ENCODE measurements at regions not wholly inside any gene's neighbourhood (a gene's known extent, or its start where the extent isn't known, plus 50 kb on each side); places are given as distances from the start of the nearest gene placed in this dataset.

DNA sequence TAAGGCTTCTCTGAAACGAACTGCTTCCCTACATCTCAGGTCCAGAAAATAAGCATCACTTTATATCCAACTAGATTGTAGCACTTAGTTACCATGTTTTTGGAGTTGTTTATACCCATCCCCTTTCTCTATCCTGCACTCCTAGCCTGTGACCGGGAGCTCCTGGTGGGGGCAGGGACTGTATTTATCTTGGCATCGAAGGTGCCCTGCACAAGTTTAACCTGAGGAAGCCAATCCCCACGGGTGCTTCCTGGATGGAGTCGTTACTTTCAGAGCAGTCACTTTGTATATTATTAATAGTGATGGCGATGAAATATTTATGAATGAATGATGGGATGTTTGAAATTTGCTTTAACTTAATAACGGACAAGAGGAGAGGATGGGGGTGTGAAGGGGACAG is 73.9 kb downstream of the KLHDC7A start:
- Histone ChIP-seq H3K36me3 (no peaks in the 10 kb centered on the region), H3K27ac (replicated peaks) (no peak overlapping the region), H3K27me3 (ENCODE audit: low read depth) (peaks cover 100% of the 10 kb centered on the region), H3K4me1 (no peaks in the 10 kb centered on the region), H3K4me3 (no peak overlapping the region), H3K9me3 (replicated peaks) (no peaks in the 10 kb centered on the region)
- no peak for DNase-seq
- TF ChIP-seq CTCF (IDR thresholded peaks at IDR 0.05; ENCODE audit: borderline replicate concordance): no peak
- intact Hi-C loops (cut with micrococcal nuclease): no loop called here

DNA sequence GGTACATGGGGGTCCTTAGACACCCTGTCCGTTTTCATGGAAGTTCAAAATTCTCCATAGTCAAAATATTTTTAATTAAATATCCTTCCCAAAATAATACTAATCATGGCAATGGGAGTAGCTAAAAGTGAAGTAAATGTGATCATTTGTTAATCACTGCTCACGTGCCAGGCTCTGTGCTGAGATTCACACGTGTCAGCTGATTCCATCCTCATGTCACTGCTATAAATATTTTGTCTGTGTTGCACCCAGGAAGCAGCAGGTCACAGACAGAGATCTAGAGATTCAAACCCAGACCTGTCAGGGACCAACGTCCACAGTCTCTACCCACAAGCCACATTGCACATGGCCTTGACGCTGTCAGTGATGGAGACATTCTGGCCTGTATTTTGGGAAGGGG is 74.3 kb downstream of the KLHDC7A start:
- DNase-seq: no peak
- intact Hi-C loops (cut with micrococcal nuclease): no loop called here
- Histone ChIP-seq H3K27ac (replicated peaks) (no peak overlapping the region), H3K9me3 (replicated peaks) (no peaks in the 10 kb centered on the region), H3K4me3 (no peak overlapping the region), H3K4me1 (no peaks in the 10 kb centered on the region), H3K36me3 (no peaks in the 10 kb centered on the region), H3K27me3 (ENCODE audit: low read depth) (peaks cover 100% of the 10 kb centered on the region)
- no peak for TF ChIP-seq CTCF (IDR thresholded peaks at IDR 0.05; ENCODE audit: borderline replicate concordance)

DNA sequence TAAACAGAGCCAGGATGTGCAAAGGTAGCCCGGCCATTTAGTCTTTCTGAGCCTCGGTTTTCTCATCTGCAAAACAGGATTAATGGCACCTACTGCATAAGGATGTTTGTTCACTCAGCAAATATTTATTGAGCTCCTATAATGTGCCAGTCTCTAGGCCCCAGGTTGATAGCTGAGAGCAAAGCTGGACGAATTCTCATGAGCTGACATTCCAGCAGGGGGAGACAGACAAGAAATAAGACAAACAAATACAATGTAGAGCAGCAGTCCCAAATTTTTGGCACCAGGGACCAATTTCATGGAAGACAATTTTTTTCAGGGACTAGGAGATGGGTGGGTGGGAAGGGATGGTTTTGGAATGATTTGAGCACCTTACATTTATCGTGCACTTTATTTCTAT is 74.3 kb upstream of the PAX7 start:
- Histone ChIP-seq H3K27ac (replicated peaks) (no peak overlapping the region), H3K9me3 (replicated peaks) (no peaks in the 10 kb centered on the region), H3K27me3 (ENCODE audit: low read depth) (peaks cover 100% of the 10 kb centered on the region), H3K4me1 (no peaks in the 10 kb centered on the region), H3K4me3 (no peak overlapping the region), H3K36me3 (no peaks in the 10 kb centered on the region)
- intact Hi-C loops (cut with micrococcal nuclease): no loop called here
- no peak for DNase-seq
- TF ChIP-seq CTCF (IDR thresholded peaks at IDR 0.05; ENCODE audit: borderline replicate concordance): peak; percentile 36

GRCh38 chr1:18557621-18558465 is 72.8 kb upstream of the PAX7 start:
- peaks cover 100% of the 10 kb centered on the region for H3K27me3 ChIP-seq (ENCODE audit: low read depth)
- no peaks in the 10 kb centered on the region for H3K4me1 ChIP-seq
- intact Hi-C loops (cut with micrococcal nuclease): no loop called here
- no peak overlapping the region for H3K27ac ChIP-seq (replicated peaks)
- H3K4me3 ChIP-seq: no peak overlapping the region
- DNase-seq: no peak
- H3K36me3 ChIP-seq: no peaks in the 10 kb centered on the region
- no peak for TF ChIP-seq CTCF (IDR thresholded peaks at IDR 0.05; ENCODE audit: borderline replicate concordance)
- no peaks in the 10 kb centered on the region for H3K9me3 ChIP-seq (replicated peaks)

GRCh38 chr1:18560692-18561091 is 70.0 kb upstream of the PAX7 start:
- DNase-seq: no peak
- no peak for TF ChIP-seq CTCF (IDR thresholded peaks at IDR 0.05; ENCODE audit: borderline replicate concordance)
- Histone ChIP-seq H3K4me1 (no peaks in the 10 kb centered on the region), H3K27ac (replicated peaks) (no peak overlapping the region), H3K27me3 (ENCODE audit: low read depth) (peaks cover 100% of the 10 kb centered on the region), H3K36me3 (no peaks in the 10 kb centered on the region), H3K4me3 (no peak overlapping the region), H3K9me3 (replicated peaks) (no peaks in the 10 kb centered on the region)
- intact Hi-C loops (cut with micrococcal nuclease): no loop called here

All from left ventricle myocardium inferior (tissue), 1 donor.